Skeletal muscle tissue (tissue), 3 donors: ENCODE measurements at regions not wholly inside any gene's neighbourhood (a gene's known extent, or its start where the extent isn't known, plus 50 kb on each side); places are given as distances from the start of the nearest gene placed in this dataset.

Experiments used
- H3K27ac ChIP-seq: one replicate; pipeline ENCODE4 v1.7.0; 2013; ENCODE audit warnings: mild to moderate bottlenecking, low read depth, low read length, inconsistent platforms
- H3K27me3 ChIP-seq, 3 donors: one replicate each; pipeline ENCODE4 v1.7.0; 2013; ENCODE audit warnings: low read length in 3 of 3; ENCODE audit not compliant: control insufficient read depth in 3 of 3, insufficient read depth in 3 of 3
- H3K36me3 ChIP-seq, 3 donors: one replicate each; pipeline ENCODE4 v1.7.0; 2013; ENCODE audit warnings: low read length in 3 of 3; ENCODE audit not compliant: control insufficient read depth in 3 of 3, insufficient read depth in 3 of 3
- H3K4me1 ChIP-seq, 3 donors: one replicate each; pipeline ENCODE4 v1.7.0; 2013; ENCODE audit warnings: low read length in 3 of 3, mild to moderate bottlenecking in 3 of 3; ENCODE audit not compliant: control insufficient read depth in 3 of 3, insufficient read depth in 3 of 3
- H3K4me3 ChIP-seq, 3 donors: one replicate each; pipeline ENCODE4 v1.7.0; 2013; ENCODE audit warnings: low read length in 3 of 3
- H3K9ac ChIP-seq, 3 donors: one replicate each; pipeline ENCODE4 v1.7.0; 2013; ENCODE audit warnings: low read length in 3 of 3, mild to moderate bottlenecking in 3 of 3, moderate library complexity in 2 of 3, low read depth in 1 of 3
- H3K9me3 ChIP-seq, 3 donors: one replicate each; pipeline ENCODE4 v1.7.0; 2013; ENCODE audit warnings: low read length in 3 of 3; ENCODE audit not compliant: control insufficient read depth in 3 of 3
- donor health status: Osteomylitis.

- Histone ChIP-seq H3K27ac (no peak overlapping the region), H3K4me1 (no peaks in the 10 kb centered on the region)
These were observed 219.7 kb upstream of the SDK2 start for GRCh38 chr17:73863761-73864535.

GRCh38 chr17:73865831-73866230 lies 221.6 kb upstream of the SDK2 start:
- Histone ChIP-seq H3K36me3 (no peaks in the 10 kb centered on the region), H3K27ac (no peak overlapping the region), H3K4me3 (no peak overlapping the region), H3K27me3 (peaks cover 0 to 31% (median 9%) of the 10 kb centered on the region in 3 donors), H3K4me1 (no peaks in the 10 kb centered on the region), H3K9me3 (no peaks in the 10 kb centered on the region), H3K9ac (no peak overlapping the region)

More at GRCh38 chr17:73863761-73864535, 219.7 kb upstream of the SDK2 start:
- no peaks in the 10 kb centered on the region for H3K36me3 ChIP-seq
- peaks cover 0 to 22% (median 6%) of the 10 kb centered on the region in 3 donors for H3K27me3 ChIP-seq
- no peak overlapping the region for H3K4me3 ChIP-seq
- H3K9ac ChIP-seq: no peak overlapping the region
- H3K9me3 ChIP-seq: no peaks in the 10 kb centered on the region

GRCh38 chr17:73867056-73867455 lies 222.8 kb upstream of the SDK2 start:
- H3K27me3 ChIP-seq: peaks cover 0 to 41% (median 9%) of the 10 kb centered on the region in 3 donors
- H3K4me3 ChIP-seq: no peak overlapping the region
- no peaks in the 10 kb centered on the region for H3K36me3 ChIP-seq
- H3K9me3 ChIP-seq: no peaks in the 10 kb centered on the region
- no peak overlapping the region for H3K27ac ChIP-seq
- no peak overlapping the region for H3K9ac ChIP-seq
- no peaks in the 10 kb centered on the region for H3K4me1 ChIP-seq

- no peak overlapping the region for H3K9ac ChIP-seq
- H3K4me1 ChIP-seq: no peaks in the 10 kb centered on the region
- no peak overlapping the region for H3K4me3 ChIP-seq
- no peak overlapping the region for H3K27ac ChIP-seq
- no peaks in the 10 kb centered on the region for H3K9me3 ChIP-seq
- H3K36me3 ChIP-seq: no peaks in the 10 kb centered on the region
- H3K27me3 ChIP-seq: peaks cover 0 to 44% (median 9%) of the 10 kb centered on the region in 3 donors
These were observed 225.8 kb upstream of the SDK2 start for GRCh38 chr17:73870068-73870467.

GRCh38 chr17:73870473-73870872 lies 226.2 kb upstream of the SDK2 start:
- H3K27ac ChIP-seq: no peak overlapping the region
- H3K4me3 ChIP-seq: no peak overlapping the region
- no peaks in the 10 kb centered on the region for H3K36me3 ChIP-seq
- no peak overlapping the region for H3K9ac ChIP-seq
- H3K9me3 ChIP-seq: no peaks in the 10 kb centered on the region
- H3K27me3 ChIP-seq: peaks cover 0 to 46% (median 9%) of the 10 kb centered on the region in 3 donors
- no peaks in the 10 kb centered on the region for H3K4me1 ChIP-seq

GRCh38 chr17:73872816-73873215 lies 228.6 kb upstream of the SDK2 start:
- Histone ChIP-seq H3K36me3 (no peaks in the 10 kb centered on the region), H3K9ac (no peak overlapping the region), H3K27me3 (peaks cover 0 to 39% (median 9%) of the 10 kb centered on the region in 3 donors), H3K4me1 (no peaks in the 10 kb centered on the region), H3K9me3 (no peaks in the 10 kb centered on the region), H3K4me3 (no peak overlapping the region), H3K27ac (no peak overlapping the region)

- no peak overlapping the region for H3K27ac ChIP-seq
- H3K36me3 ChIP-seq: no peaks in the 10 kb centered on the region
- peaks cover 0 to 43% (median 1%) of the 10 kb centered on the region in 3 donors for H3K27me3 ChIP-seq
- H3K9ac ChIP-seq: no peak overlapping the region
- no peaks in the 10 kb centered on the region for H3K4me1 ChIP-seq
- H3K9me3 ChIP-seq: no peaks in the 10 kb centered on the region
- H3K4me3 ChIP-seq: no peak overlapping the region
These were observed 229.9 kb upstream of the SDK2 start for GRCh38 chr17:73874008-73874720.

- Histone ChIP-seq H3K27ac (no peak overlapping the region), H3K36me3 (no peaks in the 10 kb centered on the region), H3K27me3 (peaks cover 0 to 40% (median 9%) of the 10 kb centered on the region in 3 donors), H3K4me3 (no peak overlapping the region), H3K4me1 (no peaks in the 10 kb centered on the region), H3K9ac (no peak overlapping the region), H3K9me3 (no peaks in the 10 kb centered on the region)
These were observed 231.1 kb upstream of the SDK2 start for GRCh38 chr17:73875346-73875745.

- Histone ChIP-seq H3K36me3 (no peaks in the 10 kb centered on the region), H3K27ac (no peak overlapping the region), H3K4me3 (no peak overlapping the region), H3K27me3 (peaks cover 5 to 37% (median 18%) of the 10 kb centered on the region in 3 donors), H3K9ac (no peak overlapping the region), H3K4me1 (no peaks in the 10 kb centered on the region), H3K9me3 (no peaks in the 10 kb centered on the region)
These were observed 233.7 kb upstream of the SDK2 start for GRCh38 chr17:73877962-73878361.

- Histone ChIP-seq H3K4me1 (no peaks in the 10 kb centered on the region), H3K9me3 (no peaks in the 10 kb centered on the region), H3K4me3 (no peak overlapping the region), H3K36me3 (no peaks in the 10 kb centered on the region), H3K9ac (no peak overlapping the region), H3K27ac (no peak overlapping the region), H3K27me3 (peaks cover 5 to 44% (median 24%) of the 10 kb centered on the region in 3 donors)
These were observed 234.7 kb upstream of the SDK2 start for GRCh38 chr17:73878923-73879322.
